ENCODE measurements at regions not wholly inside any gene's neighbourhood (a gene's known extent, or its start where the extent isn't known, plus 50 kb on each side); places are given as distances from the start of the nearest gene placed in this dataset.
A peak's percentile ranks its signal among the peaks of the same experiment; 100 is the strongest.

DNA sequence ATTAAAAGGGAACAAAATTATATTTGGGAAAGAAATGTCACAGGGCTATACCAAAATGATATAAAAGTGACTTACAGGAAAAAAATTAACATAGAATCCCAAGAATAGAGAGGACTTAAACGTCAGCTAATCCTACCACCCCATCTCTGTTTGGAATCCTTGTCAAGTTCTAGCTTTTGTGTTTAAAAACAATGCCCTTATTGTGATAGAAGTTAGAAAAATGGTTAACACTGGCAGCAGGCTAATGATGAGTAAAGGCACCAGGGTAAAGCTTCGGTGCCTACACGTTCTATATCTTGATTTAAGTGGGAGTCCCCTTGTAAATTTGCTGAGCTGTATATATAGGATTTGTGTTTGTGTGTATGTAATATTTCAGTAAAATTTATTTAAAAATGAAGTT lies 453.3 kb upstream of the TENM4 start:
- peak; percentile 35 for DNase-seq (ENCODE audit: low spot score)

DNA sequence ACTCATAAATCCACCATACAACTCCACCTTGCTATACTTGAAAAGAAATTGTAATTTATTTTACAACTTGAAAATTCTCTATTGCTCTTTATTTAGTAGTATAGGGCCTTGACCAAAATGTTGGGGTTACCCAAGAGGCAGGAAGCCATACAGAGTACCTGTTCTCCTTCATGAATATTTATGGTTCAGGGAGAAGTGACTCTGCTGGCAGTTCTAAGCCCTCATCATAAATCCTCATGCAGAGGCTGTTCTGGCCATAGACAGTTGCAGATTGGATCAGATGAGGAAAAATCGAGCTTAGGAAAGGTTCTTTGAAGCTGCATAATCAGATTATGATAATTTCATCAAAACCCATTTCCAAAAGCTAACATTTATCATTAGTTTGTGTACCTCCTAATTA lies 449.4 kb upstream of the TENM4 start:
- no peak for DNase-seq (ENCODE audit: low spot score)

DNA sequence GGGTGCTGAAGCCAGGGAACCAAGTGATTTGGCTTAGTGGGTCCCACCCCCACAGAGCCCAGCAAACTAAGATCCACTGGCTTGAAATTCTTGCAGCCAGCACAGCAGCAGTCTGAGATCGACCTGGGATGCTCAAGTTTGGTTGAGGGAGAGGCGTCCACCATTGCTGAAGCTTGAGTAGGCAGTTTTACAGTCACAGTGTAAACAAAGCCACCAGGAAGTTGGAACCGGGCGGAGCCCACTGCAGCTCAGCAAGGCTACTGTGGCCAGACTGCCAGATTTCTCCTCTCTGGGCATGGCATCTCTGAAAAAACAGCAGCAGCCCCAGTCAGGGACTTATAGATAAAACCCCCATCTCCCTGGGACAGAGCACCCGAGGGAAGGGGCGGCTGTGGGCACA lies 424.1 kb upstream of the TENM4 start:
- no peak for DNase-seq (ENCODE audit: low spot score)

DNA sequence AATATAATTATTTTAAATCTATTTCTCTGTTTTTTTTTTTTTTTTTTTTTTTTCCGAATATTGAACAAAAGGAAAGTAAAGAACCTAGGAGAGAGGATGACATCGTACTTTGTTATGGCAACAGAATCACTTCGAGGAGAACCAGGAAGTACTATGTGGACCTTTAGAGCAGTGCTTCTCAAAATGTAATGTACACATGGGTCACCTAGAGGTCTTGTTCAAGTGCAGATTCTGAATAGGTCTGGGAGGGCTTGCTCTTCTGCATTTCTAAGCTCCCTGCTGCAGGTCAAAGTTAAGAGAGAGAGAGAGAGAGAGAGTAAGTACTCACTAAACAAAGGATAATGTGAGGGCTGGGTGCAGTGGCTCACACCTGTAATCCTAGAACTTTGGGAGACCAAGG lies 419.5 kb upstream of the TENM4 start:
- no peak for DNase-seq (ENCODE audit: low spot score)

- no peak for DNase-seq (ENCODE audit: low spot score)
Observed at GRCh38 chr11:79857377-79858214, 416.8 kb upstream of the TENM4 start.

DNA sequence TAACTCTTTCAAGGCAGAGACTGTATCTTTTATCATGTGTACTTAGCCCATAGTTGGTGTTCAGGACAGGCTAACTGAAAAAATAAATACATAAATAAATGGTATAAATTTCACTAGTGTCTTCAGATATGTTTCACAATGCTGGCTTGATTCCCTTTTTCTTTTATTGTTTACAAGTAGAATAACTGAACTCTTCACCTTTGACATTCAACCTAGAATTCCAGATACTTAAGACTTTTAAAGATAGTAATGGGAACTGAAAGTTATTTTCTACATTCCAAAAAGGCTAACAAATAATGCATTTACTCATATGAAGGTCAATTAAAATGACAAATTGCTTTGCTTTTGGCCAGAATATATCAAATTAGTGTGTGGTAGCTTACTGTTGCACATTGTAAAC lies 411.3 kb upstream of the TENM4 start:
- DNase-seq (ENCODE audit: low spot score) = no peak

- DNase-seq (ENCODE audit: low spot score) = no peak
Observed at GRCh38 chr11:79845002-79845709, 404.3 kb upstream of the TENM4 start.

- no peak for DNase-seq (ENCODE audit: low spot score)
Observed at GRCh38 chr11:79834015-79834414, 393.2 kb upstream of the TENM4 start.

DNA sequence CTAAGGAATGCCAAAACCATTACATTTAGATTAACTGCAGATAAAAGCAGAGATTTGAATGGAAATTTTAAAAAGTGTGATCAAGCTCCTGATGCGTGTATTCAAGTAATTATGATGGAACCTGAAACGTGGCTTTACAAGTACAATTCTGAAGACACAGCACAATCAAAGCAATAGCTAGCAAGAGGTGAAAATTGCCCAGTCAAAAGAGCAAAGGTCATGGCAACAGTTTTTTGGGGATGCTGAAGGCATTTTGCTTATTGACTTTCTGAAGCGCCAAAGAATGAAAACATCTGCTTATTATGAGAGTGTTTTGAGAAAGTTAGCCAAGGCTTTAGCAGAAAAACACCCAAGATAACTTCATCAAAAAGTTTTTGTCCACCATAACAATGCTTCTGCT lies 389.6 kb upstream of the TENM4 start:
- DNase-seq (ENCODE audit: low spot score) = no peak

DNA sequence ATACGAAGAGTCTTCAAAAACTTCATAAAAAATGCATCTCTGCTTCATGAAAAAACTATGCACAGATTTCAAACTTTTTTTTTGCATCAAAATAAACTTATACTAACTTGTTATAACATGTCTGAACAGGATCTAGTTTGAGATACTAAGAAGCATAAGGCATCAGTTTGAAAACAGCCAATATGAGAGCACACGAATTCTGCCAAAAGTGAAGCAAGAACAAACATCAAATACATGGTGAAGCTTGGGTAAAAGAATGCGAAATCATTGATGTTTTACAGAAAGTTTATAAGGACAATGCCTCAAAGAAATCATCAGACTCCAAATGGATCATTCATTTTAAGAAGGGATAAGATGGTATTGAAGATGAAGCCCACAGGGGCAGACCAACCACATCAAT lies 389.1 kb upstream of the TENM4 start:
- DNase-seq (ENCODE audit: low spot score) = no peak

- DNase-seq (ENCODE audit: low spot score) = no peak
Observed at GRCh38 chr11:79822766-79823165, 381.9 kb upstream of the TENM4 start.

DNA sequence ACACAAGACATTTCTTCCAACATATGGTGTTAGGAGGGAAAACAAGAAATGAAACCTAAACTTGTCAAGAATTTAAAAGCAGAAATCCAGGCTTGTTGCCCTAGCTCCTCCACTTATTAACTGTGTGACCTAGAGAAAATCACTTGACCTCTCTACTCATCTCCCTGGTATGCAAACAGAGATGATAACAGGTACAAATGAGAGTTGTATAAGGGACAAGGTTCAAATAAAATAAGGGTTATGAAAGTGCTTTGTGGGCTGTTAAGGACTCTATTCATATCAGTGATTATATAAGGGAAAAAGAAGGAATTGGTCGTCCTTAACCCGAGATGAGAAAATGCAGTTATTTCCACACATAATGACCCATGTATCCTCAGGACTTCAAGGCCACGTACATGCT lies 372.7 kb upstream of the TENM4 start:
- DNase-seq (ENCODE audit: low spot score) = no peak

- no peak for DNase-seq (ENCODE audit: low spot score)
Observed at GRCh38 chr11:79809487-79809886, 368.7 kb upstream of the TENM4 start.

DNA sequence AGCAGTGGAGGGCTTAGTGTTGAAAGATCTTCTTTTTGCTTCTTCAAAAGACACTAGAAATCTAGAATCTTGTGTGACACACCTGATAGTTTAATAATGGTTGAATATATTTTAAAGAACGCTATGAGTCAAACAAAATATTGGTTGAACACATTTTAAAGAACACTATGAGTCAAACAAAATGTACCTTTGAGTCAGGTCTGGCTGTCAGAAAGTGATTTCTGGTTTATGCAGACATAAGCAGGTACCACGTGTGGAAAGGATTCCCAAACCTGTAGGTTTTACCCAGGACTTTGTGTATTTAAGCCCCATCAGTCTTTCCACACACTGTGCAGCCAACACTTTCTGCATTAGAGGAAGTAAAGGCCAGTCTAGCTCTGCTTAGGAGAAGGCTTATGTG lies 366.7 kb upstream of the TENM4 start:
- DNase-seq (ENCODE audit: low spot score) = no peak

GRCh38 chr11:79796704-79797103 lies 355.9 kb upstream of the TENM4 start:
- no peak for DNase-seq (ENCODE audit: low spot score)

- no peak for DNase-seq (ENCODE audit: low spot score)
Observed at GRCh38 chr11:79794484-79795393, 353.9 kb upstream of the TENM4 start.

DNA sequence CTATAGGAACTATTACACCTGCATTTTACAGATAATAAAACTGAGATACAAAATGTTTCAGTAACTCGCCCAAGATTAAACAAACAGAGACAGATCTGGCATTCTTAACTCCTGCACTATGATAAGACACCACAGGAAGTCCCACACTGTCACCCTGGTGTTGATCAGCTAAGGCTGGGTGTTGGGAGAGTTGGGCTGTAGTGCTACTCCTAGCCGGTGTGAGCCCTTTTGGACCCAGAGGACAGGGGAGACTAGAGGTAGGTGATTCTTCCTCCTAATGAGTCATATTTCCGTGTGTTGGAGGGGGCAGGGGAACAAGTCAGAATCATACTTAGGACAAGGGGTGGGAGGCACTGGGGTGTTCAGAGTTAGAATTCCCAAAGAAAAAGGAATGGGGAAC lies 353.2 kb upstream of the TENM4 start:
- no peak for DNase-seq (ENCODE audit: low spot score)

DNA sequence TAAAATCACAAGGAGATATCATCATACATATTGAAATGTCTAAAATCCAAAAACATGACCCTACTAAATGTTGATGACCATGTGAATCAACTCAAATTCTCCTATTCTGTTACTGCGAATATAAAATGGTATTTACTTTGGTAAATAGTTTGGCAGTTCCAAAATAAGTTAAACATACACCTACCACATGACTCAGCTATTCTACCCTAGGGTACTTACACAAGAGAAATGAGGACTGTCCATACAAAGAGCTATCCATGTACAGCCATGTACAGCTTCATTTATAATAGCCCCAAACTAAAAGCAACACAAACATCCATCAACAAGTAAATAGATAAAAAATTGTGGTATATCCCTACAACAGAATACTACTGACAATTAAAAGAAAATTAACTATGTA lies 346.1 kb upstream of the TENM4 start:
- no peak for DNase-seq (ENCODE audit: low spot score)

DNA sequence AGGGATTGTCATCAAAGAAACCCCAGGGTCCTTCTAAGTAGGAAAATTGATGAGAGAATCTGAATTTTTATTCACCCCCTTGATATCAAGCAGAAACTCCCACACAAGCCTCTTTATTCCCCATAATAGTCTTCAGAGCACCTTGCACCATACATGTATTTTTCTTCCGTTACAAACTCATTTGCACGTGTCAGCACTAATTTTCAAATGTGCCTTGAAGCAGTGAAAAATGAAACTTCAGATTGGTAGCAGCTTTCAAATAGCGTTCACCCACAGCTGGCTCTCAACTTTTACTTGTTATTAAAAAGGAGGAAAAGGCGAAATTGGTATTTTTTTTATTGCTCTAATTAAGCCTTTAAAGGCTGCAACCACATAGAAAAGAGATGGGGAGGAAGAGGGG lies 343.0 kb upstream of the TENM4 start:
- DNase-seq (ENCODE audit: low spot score) = no peak

DNA sequence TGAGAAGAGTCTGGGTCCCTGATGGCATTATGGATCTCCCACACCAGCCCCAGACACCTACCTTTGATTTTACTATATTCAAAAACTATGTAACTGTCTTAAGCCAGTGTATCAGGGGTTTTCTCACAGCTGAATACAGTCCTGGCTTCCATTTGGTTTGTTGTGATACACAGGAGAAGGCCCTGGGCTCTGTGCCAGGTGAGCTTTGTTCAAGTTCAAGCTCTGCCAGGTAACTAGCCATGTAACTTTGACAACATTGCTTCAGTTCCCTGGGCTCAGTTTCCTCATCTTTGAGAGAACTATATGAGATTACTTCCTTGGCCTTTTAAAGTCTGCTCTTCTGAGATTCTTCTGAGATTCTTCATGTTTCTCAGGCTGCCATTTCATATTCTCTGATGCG lies 327.5 kb upstream of the TENM4 start:
- DNase-seq (ENCODE audit: low spot score) = no peak

DNA sequence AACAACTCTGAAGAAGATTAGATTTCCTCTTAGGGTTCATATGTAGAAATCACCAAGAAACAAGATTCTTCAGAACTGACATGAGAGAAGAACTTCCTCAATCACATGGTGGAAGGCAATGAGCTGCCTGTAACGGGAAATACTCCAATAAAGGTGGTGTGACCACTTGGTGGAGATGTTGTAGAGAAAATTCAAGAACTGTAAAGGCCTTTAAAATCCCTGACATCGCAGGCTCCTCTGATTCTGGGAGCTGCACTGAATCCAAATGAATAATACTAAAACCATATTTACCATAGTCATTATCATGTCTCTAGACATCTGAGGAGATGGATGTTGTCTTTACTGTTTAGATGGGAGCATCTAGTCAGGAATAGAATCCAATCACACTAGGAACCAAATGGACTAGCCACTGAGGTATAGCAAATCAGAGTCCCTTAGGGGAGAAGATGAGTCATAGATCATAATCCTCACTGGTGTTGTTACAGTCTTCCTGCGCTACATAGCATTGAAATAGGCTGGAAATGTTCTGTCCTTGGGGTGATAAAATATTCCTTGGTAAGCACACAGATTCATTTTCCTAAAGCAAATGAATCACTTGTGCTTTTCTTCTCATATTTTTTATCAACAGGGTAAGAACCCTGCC lies 321.6 kb upstream of the TENM4 start:
- DNase-seq (ENCODE audit: low spot score) = peak; percentile 7

DNA sequence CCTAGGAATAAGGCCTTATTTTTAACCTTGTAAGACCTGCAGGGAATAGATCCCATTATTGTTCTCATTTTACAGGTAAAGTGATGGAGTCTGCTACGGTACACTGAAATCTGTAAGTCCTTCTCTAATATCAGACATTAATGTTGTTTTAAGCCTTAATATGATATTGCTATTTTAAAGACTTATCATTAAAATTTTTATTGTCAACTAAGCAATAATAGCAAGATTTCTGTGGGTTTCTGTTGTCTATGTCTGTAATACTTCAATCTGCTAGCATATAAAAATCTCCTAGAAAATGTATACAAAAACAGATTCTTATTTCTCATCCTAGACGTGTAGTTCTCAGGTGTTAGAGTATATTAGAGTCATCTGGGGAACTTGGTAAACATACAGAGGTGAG lies 317.5 kb upstream of the TENM4 start:
- DNase-seq (ENCODE audit: low spot score) = no peak
